ENCODE measurements at regions not wholly inside any gene's neighbourhood (a gene's known extent, or its start where the extent isn't known, plus 50 kb on each side); places are given as distances from the start of the nearest gene placed in this dataset.

GRCh38 chr5:98414938-98415337 lies 358.5 kb upstream of the RGMB start:
- no peak for DNase-seq

GRCh38 chr5:98415663-98416062 lies 357.8 kb upstream of the RGMB start:
- DNase-seq = no peak

GRCh38 chr5:98416541-98416940 lies 356.9 kb upstream of the RGMB start:
- DNase-seq = no peak

- DNase-seq = no peak
Observed at GRCh38 chr5:98419825-98420224, 353.6 kb upstream of the RGMB start.

- DNase-seq = no peak
Observed at GRCh38 chr5:98424681-98425450, 348.6 kb upstream of the RGMB start.

- DNase-seq = no peak
Observed at GRCh38 chr5:98425640-98426039, 347.8 kb upstream of the RGMB start.

- no peak for DNase-seq
Observed at GRCh38 chr5:98428806-98429205, 344.7 kb upstream of the RGMB start.

- DNase-seq = no peak
Observed at GRCh38 chr5:98432378-98432777, 341.1 kb upstream of the RGMB start.

GRCh38 chr5:98433022-98433421 lies 340.4 kb upstream of the RGMB start:
- no peak for DNase-seq

- DNase-seq = no peak
Observed at GRCh38 chr5:98433673-98434072, 339.8 kb upstream of the RGMB start.

- no peak for DNase-seq
Observed at GRCh38 chr5:98436667-98437066, 336.8 kb upstream of the RGMB start.

GRCh38 chr5:98442448-98442847 lies 331.0 kb upstream of the RGMB start:
- DNase-seq = no peak

- DNase-seq = no peak
Observed at GRCh38 chr5:98443881-98444280, 329.6 kb upstream of the RGMB start.

GRCh38 chr5:98453296-98453695 lies 320.2 kb upstream of the RGMB start:
- DNase-seq = no peak

GRCh38 chr5:98454407-98454806 lies 319.1 kb upstream of the RGMB start:
- no peak for DNase-seq

GRCh38 chr5:98454904-98455303 lies 318.6 kb upstream of the RGMB start:
- DNase-seq = peak; percentile 11

GRCh38 chr5:98455665-98456064 lies 317.8 kb upstream of the RGMB start:
- DNase-seq = no peak

GRCh38 chr5:98458004-98458403 lies 315.5 kb upstream of the RGMB start:
- no peak for DNase-seq

GRCh38 chr5:98458726-98459125 lies 314.7 kb upstream of the RGMB start:
- no peak for DNase-seq

- no peak for DNase-seq
Observed at GRCh38 chr5:98460536-98460935, 312.9 kb upstream of the RGMB start.

- no peak for DNase-seq
Observed at GRCh38 chr5:98461485-98461884, 312.0 kb upstream of the RGMB start.

- DNase-seq = no peak
Observed at GRCh38 chr5:98463222-98463621, 310.2 kb upstream of the RGMB start.

GRCh38 chr5:98463676-98464075 lies 309.8 kb upstream of the RGMB start:
- DNase-seq = no peak

GRCh38 chr5:98464737-98465330 lies 308.6 kb upstream of the RGMB start:
- DNase-seq = no peak
